T-helper 1 cell treated with Interleukin-12 subunit alpha and Interleukin-12 subunit beta and Interleukin-4 antibody, amounts not matched to agents 30 ng/mL and 1 ng/mL, for 36 hours (primary cell): ENCODE measurements at regions not wholly inside any gene's neighbourhood (a gene's known extent, or its start where the extent isn't known, plus 50 kb on each side); places are given as distances from the start of the nearest gene placed in this dataset.

ENCODE experiments used
- intact Hi-C: fragments of 100-400 bp; cut with micrococcal nuclease; formaldehyde crosslinking; loops from one replicate; pipeline ENCODE4 v1.15.1; 2024

DNA sequence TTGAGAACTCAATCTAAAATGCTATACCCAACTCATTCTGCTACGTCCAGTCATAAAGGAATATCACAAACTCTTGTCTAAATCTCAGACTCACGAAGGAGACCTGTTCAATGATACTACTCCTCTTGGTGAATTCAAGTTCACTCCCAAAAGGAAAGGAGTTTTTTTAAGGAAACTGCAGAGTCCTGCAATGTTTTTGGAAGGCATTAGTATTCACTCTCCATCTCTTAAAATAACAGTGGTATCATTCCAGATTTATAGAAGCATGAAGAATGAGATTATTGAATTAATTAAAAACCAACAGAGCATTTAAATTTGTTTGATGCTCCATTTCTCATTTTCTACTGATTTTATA is 73.4 kb downstream of the FOXD1 start:
- intact Hi-C loops = no loop called here

DNA sequence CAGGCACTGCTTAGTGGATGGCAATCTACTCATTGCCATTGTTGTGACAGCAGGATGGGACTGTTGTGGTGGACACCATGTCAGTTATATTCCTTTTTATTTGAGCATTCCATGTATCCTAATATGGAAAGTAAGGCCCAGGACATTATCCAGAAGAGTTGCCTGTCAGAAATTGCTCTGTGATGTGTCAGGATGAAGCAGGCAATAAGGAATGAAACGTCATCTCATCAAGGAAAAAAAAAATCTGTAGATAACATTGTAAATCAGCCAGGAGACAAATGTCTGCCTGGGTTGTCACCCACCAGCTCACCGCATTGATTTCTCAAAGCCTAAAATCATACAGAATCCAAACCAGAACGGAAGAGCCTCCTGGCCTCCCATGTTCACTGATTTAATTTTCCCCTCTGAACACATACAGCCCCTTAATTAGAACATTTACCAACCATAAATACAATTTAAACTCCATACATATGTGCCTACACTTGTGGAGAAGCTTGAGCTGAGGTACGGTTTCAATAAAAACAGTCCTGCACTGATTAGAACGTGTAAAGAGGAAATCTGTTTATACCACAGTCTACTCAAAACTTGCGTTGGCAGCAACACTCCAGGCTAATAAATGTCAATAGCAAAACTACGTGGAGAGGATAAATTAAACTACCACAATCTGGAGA is 73.9 kb downstream of the FOXD1 start:
- intact Hi-C loops = no loop called here

DNA sequence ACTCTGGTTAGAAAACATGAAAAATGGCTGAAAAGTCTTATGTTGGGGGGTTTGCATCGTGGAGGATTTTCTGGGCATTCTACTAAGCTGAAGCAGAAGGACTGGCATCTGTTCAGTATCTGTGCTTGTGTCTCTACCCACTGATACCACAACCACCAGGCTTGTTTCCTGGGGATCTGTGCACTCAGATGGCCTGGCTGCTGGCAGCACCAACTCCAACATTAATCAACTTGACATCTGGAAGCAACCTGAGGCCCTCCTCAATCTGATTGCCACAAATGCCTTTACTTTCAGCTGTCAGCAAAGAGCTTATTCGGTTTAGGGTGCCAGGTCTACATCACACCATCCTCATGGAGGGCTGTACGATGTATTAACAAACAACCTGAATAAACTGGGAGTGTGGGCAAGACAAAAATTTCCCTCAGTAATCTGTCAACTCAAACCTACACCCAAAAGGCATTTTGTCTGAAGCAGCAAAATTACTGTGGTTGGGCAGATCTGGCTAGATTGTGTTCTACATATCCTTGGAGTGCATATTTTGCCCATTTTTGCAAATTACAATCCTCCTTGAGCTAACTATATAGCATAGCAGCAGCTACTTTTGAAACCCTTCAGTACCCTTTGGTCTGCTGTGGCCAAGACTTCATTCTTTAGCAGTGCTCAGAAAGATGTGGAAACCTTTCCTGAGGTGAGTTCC is 74.6 kb downstream of the FOXD1 start:
- intact Hi-C loops = no loop called here

DNA sequence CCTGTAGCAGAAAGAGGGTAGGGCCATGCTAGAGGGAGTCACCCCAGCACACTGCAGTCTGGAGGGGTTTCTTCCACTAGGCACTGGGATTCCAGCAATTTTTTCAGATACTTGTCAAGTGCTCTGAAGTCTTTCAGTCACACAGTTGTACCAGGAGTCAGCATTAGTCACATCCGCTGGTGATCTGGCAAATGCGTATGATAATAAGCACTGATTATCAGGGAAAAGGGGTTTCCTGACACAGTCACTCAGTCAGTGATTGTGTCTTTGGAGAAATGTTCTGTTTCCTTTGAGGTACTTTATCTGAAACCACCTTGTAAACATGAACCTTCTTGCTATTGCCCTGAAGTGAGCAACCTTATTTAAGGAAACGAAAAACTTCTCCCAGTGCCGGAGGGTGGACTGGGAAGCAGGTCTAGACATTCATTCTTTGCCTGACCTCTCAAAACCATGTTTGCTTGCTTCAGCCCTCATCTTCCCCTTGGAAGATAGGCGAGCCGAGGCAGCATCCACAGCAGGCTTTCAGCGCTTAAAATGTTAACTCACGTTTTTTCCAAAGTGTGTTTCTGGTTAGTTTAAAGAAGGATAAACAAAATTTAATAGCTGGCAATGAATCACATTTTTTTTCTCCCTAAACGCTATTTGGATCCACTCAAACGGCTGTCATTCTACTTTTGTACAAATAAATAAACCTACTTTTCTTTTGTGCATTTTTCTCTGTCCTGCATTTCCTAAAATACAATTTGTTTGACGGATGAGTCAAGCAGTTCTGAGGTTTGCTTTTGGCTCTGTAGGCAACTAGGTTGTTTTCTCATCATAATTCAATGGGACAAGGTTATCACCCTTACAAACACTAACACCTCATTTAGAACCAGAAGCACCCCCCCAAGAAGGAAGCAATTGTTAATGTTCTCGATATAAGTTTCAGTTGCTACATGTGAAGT is 77.7 kb downstream of the FOXD1 start:
- intact Hi-C loops = no loop called here

DNA sequence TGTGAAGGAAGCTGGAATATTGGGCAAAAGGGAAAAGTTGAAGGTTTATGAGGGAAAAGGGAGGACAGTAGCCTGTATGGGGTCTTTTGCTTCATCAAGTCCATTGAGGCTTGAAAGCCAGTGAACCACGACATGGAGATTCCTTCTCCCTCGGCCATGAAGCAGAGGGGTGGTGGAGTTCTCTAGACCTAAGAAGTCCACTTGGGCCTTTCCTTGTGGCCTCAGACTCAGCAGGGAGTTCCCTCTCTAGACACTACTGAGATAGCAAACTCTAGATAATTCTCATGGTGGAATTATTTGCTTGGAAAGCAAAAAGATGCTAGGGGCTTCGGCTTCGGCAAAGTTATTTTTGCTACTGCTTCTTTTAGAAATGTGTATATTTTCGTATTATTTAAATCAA is 78.5 kb downstream of the FOXD1 start:
- intact Hi-C loops = no loop called here

DNA sequence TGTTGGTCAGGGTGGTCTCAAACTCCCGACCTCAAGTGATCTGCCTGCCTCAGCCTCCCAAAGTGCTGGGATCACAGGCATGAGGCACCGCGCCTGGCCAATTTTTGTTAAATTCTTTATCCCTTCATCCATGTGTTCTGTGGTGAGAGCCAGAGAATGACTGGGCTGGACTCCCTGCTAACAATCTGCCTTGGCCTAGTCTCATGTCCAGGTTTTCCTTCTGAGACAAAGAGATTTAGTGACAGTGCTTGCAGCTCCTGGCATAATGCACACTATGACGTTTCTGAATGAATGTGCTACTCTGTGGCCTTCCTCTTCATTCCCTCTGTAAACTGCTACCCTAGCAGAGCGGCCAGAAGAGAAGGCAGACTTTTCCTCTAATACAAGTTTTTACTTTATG is 79.3 kb downstream of the FOXD1 start:
- intact Hi-C loops = no loop called here

DNA sequence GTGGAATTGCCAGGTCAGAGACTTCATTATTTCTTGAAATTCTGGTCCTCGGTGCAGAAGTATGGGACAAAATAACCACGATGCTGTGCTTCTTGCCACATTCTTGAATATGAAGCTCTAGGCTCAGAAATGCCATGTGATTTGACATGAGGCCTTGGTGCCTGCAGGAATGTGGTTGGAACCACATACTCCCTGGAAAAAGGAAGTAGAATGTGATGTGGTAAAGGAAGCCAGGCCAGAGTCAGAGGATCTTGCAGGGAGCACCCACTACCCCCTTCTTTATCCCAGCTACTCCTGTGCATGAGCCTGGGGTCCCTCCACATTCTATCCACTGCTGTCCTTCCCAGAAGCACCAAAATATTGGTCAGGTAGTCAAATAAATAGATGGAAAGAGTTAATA is 80.9 kb downstream of the FOXD1 start:
- intact Hi-C loops = no loop called here

DNA sequence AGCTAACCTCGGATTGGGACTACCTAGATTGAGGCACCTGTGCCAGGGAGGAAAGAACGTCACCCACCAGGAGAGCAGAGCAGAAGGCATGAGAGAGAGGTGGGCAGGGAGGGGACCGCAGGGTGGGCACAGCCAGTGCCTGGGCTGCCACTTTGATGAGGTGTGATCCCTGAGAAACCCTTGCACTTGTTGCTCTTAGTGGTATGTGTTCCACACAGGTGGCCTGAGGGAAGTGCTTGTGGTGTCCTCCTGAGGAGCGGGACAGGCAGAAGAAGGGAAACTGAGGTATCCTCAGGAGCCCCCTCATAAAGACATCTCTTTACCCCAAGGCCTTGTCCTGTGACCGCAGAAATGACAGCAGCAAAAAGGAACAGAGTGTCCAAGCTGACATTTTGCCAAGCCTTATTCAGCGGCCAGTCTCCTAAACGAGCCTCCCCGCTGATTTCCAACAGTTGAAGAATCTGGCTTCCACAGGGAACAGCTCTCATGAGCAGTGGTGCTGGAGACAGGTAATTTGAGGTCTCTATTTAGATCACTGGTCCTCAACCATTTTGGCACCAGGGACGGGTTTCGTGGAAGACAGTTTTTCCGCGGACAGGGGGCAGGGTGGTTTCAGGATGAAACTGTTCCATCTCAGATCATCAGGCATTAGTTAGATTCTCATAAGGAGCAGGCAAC is 82.4 kb downstream of the FOXD1 start:
- intact Hi-C loops = no loop called here

DNA sequence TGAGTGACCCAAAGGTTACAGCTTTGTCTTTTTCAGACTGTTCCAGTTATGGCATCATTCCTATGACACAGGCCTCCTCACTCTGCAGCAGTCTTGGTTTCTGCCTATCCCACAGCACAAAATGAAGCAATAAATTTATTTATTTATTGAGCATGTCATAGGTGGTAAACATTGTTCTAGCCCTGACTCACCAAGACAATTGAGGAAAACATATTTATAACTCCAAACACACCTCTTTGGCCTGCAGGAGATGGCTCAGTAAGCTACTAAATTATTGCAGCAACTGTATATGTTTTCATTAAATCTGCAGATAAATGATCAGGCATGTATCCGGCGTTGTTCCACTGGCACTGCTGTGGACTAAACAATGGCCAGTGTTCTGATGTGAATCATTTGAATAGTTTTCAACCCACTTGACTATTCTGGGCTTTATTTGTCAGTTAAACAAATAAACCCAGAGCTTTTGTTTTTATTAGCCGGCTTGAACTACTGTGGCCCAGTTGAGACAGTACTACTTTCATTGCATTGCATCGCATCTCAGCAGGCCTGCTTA is 83.2 kb downstream of the FOXD1 start:
- intact Hi-C loops = no loop called here

DNA sequence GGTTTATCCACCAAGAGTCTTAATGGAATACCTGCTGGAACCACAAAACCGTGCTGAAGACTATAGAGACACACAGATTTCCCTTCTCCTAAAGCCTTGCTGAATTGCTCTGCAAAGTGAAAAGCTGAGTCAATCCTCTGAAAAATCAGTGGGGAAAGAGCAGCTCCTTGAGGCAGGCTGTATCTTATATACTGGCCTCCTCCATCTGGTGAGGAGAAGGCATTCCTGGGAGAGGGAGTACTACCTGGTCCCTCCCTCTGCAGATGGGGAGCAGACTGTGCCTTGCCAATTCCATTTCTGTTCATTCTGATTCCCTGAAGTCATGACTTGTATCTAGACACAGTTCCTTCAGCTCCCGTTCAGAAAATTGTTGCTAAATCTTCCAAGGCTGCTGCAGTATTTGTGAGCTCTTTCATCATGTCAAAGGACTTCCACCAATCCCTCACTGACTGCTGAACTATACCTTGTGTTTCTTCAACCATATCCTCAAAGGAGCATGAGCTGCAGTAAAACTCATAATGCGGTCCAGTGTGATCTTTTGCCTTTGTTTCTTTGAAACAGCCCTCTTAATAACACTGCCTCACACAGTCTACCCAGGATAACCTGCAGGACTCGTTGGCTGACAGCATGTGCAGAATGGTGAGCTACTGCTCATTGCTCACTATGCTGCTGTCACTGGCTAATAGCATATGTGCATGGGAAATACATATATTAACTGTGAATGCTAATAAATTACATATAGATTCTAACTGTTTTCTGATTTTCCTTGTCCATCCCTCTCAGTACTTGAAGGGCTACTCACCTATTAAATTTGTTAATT is 84.5 kb downstream of the FOXD1 start:
- intact Hi-C loops = no loop called here

DNA sequence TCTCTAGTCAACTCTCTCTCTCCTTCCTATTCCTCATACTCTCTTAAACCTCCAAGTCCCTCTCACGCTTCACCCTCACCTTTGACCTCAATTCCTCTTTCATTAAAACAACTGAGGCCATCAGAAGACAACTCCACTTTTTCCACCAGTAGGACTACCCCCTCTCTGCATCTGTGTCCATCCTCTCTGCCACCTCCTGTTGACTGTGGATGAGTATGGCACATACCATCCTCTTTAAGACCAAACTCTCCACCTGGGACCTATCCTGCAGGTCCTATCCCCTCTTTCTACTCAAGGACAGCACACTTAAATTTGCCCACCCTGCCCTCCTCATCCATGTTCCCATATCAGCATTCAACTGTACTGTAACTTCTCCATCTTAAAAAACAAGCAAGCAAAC is 89.2 kb downstream of the FOXD1 start:
- intact Hi-C loops = no loop called here

DNA sequence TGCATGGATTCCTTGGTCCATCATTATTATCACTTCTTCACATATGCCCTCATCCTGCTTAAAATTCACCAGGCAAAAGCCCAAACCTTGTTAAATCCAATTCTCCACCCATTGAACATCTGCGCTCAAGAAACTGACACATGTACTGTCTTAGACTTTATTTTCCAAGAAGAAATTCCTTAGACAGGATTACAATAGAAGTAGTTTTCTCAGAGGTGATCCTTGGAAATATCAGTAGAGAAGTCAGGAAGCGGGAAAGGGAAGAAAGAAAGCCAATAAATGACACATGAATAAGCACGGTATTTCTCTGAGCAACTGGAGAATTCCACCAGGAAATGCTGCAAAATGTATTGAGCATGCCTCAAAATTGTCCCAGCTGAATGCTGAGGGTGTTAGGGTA is 90.2 kb downstream of the FOXD1 start:
- intact Hi-C loops = no loop called here

DNA sequence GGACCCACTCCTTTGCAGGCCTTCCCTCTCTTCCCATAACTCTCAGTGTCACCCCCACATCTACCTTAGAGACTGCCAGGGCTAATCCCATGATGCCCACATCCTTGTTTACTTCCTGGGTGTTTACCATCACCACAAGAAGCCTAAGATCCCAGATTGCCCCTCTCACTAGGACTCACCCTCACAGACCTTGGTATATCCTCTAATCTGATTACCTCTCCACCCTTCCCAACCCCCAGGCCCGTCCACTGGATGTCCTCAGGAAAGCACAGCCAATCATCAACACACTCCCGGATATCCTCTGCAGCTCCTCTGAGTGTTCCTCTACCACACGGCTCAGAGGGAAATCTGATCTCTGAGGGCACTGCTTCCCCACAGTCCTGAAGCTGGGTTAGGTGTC is 91.0 kb downstream of the FOXD1 start:
- intact Hi-C loops = no loop called here

DNA sequence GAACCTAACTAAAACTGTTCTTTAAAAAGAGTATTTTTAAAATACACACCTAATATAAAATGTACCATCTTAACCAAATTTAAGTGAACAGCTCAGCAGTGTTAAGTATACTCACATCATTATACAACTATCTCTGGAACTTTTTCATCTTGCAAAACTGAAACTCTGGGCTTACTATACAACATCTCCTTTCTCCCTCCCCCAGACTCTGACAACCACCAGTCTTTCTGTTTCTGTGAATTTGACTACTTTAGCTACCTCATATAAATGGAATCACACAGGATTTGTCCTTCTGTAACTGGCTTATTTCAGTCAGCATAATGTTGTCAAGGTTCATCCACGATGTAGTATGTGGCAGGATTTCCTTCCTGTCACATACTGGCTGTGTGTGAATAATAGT is 93.5 kb downstream of the FOXD1 start:
- intact Hi-C loops = no loop called here

DNA sequence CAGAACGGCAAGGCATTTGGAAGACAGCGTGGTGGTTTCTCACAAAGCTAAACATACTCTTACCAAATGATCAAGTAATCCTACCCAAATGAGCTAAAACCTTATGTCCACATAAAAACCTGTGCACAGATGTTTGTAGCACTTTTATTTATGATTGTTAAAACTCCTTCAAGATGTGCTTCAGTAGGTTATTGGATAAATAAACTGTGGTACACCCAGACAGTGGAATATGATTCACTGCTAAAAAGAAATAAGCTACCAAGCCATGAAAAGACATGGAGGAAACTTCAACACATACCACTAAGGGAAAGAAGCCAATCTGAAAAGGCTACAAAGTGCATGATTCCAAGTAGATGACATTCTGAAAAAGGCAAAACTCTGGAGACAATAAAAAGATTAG is 94.2 kb downstream of the FOXD1 start:
- intact Hi-C loops = no loop called here

DNA sequence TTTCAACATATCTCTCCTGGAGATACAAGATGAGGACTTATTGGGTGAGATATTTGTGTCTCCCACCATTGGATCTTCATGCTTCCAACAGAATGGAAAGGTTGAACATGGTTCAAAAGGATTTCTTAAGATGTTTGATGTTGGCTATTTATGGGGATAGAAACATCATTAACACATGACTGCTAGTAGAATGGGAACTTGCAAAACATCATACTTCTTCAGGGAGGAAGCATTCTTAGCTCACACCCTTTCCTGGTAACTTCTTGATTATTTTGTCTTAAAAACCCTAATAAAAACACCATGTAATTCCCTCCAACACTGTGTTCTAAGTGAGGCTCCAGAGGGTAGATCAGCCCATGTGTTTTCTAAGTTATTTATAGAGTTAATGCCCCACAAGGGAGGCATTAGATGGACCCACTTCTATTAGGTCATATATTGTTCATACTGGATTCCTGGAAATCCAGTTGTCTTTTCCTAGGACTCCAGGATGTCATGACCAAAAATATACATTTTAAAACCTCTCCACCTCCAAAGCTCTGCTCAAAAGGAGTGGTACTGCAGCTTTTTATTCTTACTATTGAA is 95.8 kb downstream of the FOXD1 start:
- intact Hi-C loops = no loop called here

DNA sequence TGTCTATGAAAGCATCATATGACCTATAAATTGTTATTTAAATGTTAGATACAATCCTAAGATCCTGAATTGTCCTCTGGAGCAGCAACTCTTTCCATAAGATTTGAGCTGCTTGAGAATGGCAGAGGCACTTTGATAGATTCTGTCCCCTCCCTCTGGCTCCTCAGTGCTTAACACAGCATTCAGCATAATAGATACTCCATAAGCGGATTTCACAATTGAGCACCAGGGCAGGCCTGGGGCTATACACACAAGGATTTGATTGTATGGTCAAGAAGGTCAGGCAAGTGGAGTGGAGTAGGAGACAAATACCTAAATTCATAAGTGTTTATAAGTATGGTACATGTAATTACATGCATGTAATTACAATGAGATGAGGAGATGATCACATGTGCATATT is 96.3 kb downstream of the FOXD1 start:
- intact Hi-C loops = no loop called here

DNA sequence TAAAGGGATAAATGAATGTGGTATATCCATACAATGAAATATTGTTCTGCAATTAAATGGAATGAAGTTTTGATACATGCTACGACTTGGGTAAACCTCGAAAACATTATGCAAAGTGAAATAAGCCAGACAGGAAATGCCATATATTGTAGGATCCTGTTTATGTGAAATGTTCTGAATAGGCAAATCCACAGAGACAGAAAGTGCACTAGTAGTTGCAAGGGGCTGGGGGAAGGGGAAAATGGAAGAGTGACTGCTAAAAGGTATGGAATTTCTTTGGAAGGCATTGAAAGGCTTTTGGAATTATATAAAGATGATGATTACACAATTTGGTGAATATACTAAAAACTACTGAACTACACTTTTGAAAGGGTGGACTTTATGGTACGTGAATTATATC is 97.0 kb downstream of the FOXD1 start:
- intact Hi-C loops = no loop called here

DNA sequence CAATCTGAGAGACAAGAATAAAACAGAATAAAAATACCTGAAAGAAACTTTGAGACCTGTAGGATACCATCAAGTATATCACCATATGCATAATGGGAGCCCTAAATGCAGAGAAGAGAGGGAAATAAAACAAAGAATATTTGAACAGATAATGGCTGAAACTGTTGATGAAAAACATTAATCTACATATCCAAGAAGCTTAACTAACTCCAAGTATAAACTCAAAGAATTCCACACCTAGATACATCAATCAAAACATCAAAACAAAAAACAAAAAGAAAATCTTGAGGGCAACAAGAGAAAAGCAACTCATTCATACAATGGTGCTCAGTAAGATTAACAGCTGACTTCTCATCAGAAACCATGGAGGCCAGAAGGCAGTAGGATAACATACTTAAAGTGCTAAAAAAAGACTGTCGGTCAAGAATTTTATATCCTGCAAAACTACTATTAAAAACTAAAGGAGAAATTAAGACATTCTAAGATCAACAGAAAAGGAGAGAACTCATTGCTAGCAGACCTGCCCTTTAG is 101.6 kb downstream of the FOXD1 start:
- intact Hi-C loops = no loop called here

DNA sequence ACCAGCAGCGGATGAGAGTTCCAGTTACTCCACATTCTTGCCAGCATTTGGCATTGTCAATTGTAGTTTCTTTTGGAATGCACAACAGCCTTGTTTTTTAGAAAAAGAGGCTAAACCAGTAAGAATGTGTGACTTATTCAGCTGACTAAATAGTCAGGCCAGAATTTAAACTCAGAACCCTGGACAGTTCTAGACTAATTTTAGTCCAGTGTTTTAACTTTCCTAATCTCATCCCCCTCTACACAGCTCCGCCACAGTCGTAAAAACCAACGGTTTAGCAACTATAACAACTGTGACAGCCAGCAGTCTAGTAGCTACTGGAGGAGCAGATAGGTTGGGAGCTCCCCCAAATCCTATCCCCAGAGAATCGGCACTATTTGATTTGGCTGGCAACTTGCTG is 103.7 kb downstream of the FOXD1 start:
- intact Hi-C loops = no loop called here
